GM12878 (cell line): ENCODE measurements at regions not wholly inside any gene's neighbourhood (a gene's known extent, or its start where the extent isn't known, plus 50 kb on each side); places are given as distances from the start of the nearest gene placed in this dataset.

Source experiments
- ATAC-seq: fragments of 200-7000 bp; cut with Tn5 transposase; 3 replicates; pipeline ENCODE4 v1.9.1; 2020; ENCODE audit warnings: mild to moderate bottlenecking, moderate library complexity
- BruUV-seq: library from RNA; stranded (reverse); fragments of 400-500 nt; replicated peaks from 2 replicates; lab custom pipeline; 2021; lab: Mats Ljungman, UMichigan
- CTCF ChIA-PET: fragments of 300-600 bp; sonication (Branson Sonifier 250); formaldehyde crosslinking; extraction: SDS; loops from one replicate; lab custom pipeline; 2021; ENCODE audit warnings: inconsistent platforms; lab: Yijun Ruan, JAX
- POLR2A ChIA-PET: fragments of 350-600 bp; formaldehyde crosslinking; extraction: SDS; loops from one replicate; lab custom pipeline; 2021; ENCODE audit warnings: inconsistent platforms; lab: Charles Lee
- RAD21 ChIA-PET: fragments of 300-600 bp; sonication (Branson Sonifier 250); formaldehyde crosslinking; loops from one replicate; lab custom pipeline; 2023; ENCODE audit warnings: antibody characterized with exemption; ENCODE audit not compliant: unreplicated experiment; lab: Charles Lee
- SMC1A ChIA-PET: fragments of 300-600 bp; sonication (Branson Sonifier 250); formaldehyde crosslinking; loops from one replicate; lab custom pipeline; 2023; ENCODE audit not compliant: unreplicated experiment, uncharacterized antibody; lab: Charles Lee
- DNase-seq: peaks from one replicate; pipeline ENCODE4 v3.0.0-alpha.2; 2011; ENCODE audit warnings: low read depth, low spot score
- FAIRE-seq: peaks from 3 replicates; lab custom pipeline; 2011; peaks lifted over from hg19 to GRCh38; lab: Jason Lieb, UNC
- H2AFZ ChIP-seq: 2 replicates; pipeline ENCODE4 v1.6.0; 2011; ENCODE audit warnings: low read depth, low read length, control low read depth; ENCODE audit not compliant: control insufficient read depth
- H3K27ac ChIP-seq: 2 replicates; pipeline ENCODE4 v1.5.1; 2011; ENCODE audit warnings: control low read depth; ENCODE audit not compliant: control insufficient read depth, insufficient read depth
- H3K27me3 ChIP-seq, 2 experiments: replicated peaks in 1 of 2; 2 replicates each; pipeline versions ENCODE4 v1.6.0 to v1.6.1; 2011; ENCODE audit warnings: low read length in 1 of 2; ENCODE audit not compliant: control insufficient read depth in 2 of 2, insufficient read depth in 2 of 2
- H3K36me3 ChIP-seq, 2 experiments: 2 replicates each; pipeline ENCODE4 v1.5.1; 2011; ENCODE audit warnings: low read length in 1 of 2; ENCODE audit not compliant: control insufficient read depth in 2 of 2, insufficient read depth in 2 of 2
- H3K4me1 ChIP-seq: 2 replicates; pipeline ENCODE4 v1.6.1; 2011; ENCODE audit warnings: mild to moderate bottlenecking, low read length, moderate library complexity, mixed read lengths; ENCODE audit not compliant: control insufficient read depth, insufficient read depth
- H3K4me2 ChIP-seq: 2 replicates; pipeline ENCODE4 v1.6.0; 2011; ENCODE audit warnings: control low read depth; ENCODE audit not compliant: control insufficient read depth, insufficient read depth
- H3K4me3 ChIP-seq: fragments of 200-600 bp; sonication (generic); 2 replicates; pipeline ENCODE4 v1.5.1; 2016
- H3K79me2 ChIP-seq: 2 replicates; pipeline ENCODE4 v1.6.0; 2011; ENCODE audit warnings: low read length; ENCODE audit not compliant: control insufficient read depth, insufficient read depth
- H3K9ac ChIP-seq: 2 replicates; pipeline ENCODE4 v1.8.0; 2011; ENCODE audit warnings: low read length, control low read depth, mixed read lengths; ENCODE audit not compliant: control insufficient read depth, insufficient read depth
- H3K9me3 ChIP-seq: replicated peaks from 3 replicates; pipeline ENCODE4 v1.5.1; 2011; ENCODE audit warnings: mild to moderate bottlenecking, low read length; ENCODE audit not compliant: control insufficient read depth, insufficient read depth
- H4K20me1 ChIP-seq: 2 replicates; pipeline ENCODE4 v1.6.0; 2011; ENCODE audit not compliant: control insufficient read depth, insufficient read depth
- ASH2L ChIP-seq: fragments of 300-600, 200-600 bp; sonication (generic); IDR thresholded peaks from 2 replicates; pipeline ENCODE4 v1.6.1; 2017; ENCODE audit warnings: low read depth, mild to moderate bottlenecking, borderline replicate concordance
- EGR1 ChIP-seq, 2 experiments: IDR thresholded peaks; 1 replicate in 1 of 2; 2 replicates in 1 of 2; pipeline ENCODE4 v1.6.1; 2011 to 2012; ENCODE audit warnings: low read depth in 2 of 2, low read length in 2 of 2, borderline replicate concordance in 1 of 2, mild to moderate bottlenecking in 1 of 2, moderate library complexity in 1 of 2
- LARP7 ChIP-seq: fragments of 450-650 bp; IDR thresholded peaks from 2 replicates; pipeline ENCODE4 v1.6.1; 2017; ENCODE audit warnings: mild to moderate bottlenecking
- PML ChIP-seq: IDR thresholded peaks from 2 replicates; pipeline ENCODE4 v1.6.1; 2012; ENCODE audit warnings: low read length, inconsistent platforms
- SMARCA5 ChIP-seq: fragments of 450-650 bp; IDR thresholded peaks from 2 replicates; pipeline ENCODE4 v1.6.1; 2017; ENCODE audit warnings: mild to moderate bottlenecking
- SREBF1 ChIP-seq: IDR thresholded peaks from 2 replicates; pipeline ENCODE4 v1.6.1; 2012; ENCODE audit warnings: mild to moderate bottlenecking, low read length
- SUZ12 ChIP-seq: fragments of 200-600 bp; sonication (generic); IDR thresholded peaks from one replicate; pipeline ENCODE4 v1.6.1; 2018; ENCODE audit warnings: antibody characterized with exemption, mild to moderate bottlenecking; ENCODE audit not compliant: unreplicated experiment
- WRNIP1 ChIP-seq: IDR thresholded peaks from 2 replicates; pipeline ENCODE4 v1.6.1; 2011; ENCODE audit warnings: low read depth, low read length, improper control_type of control experiment, borderline replicate concordance
- ZSCAN29 ChIP-seq: fragments of 450-650 bp; IDR thresholded peaks from 2 replicates; pipeline ENCODE4 v1.6.1; 2017; ENCODE audit warnings: mild to moderate bottlenecking, moderate library complexity
- WGBS: methylation state at CpG from one replicate; pipeline ENCODE4 v1.1.6; 2016; ENCODE audit warnings: low lambda C conversion rate; ENCODE audit not compliant: insufficient replicate concordance, insufficient coverage; ENCODE audit errors: missing lambda C conversion rate; 5-methylcytosine and 5-hydroxymethylcytosine counted together
- in situ Hi-C: fragments of 300-500 bp; cut with MboI; formaldehyde crosslinking; loops from 9 replicates; pipeline ENCODE4 v1.14.3; 2018; ENCODE audit warnings: mixed read lengths
- intact Hi-C: fragments of 100-400 bp; cut with micrococcal nuclease; formaldehyde crosslinking; loops from one replicate; pipeline ENCODE4 v1.14.2; 2022; ENCODE audit not compliant: unreplicated experiment
- TF ChIP-seq, protein P1 (sequence below): fragments of 450-650 bp; formaldehyde crosslinking; IDR thresholded peaks from 2 replicates; pipeline ENCODE4 v1.4.0; 2022; ENCODE audit warnings: mild to moderate bottlenecking, moderate library complexity
- TF ChIP-seq, protein P2 (sequence below): fragments of 450-650 bp; formaldehyde crosslinking; IDR thresholded peaks from 2 replicates; pipeline ENCODE4 v1.4.0; 2020; ENCODE audit warnings: mild to moderate bottlenecking, moderate library complexity
- TF ChIP-seq, protein P3 (sequence below): IDR thresholded peaks from 2 replicates; pipeline ENCODE4 v1.6.1; 2012; ENCODE audit warnings: low read length, inconsistent platforms

DNA sequence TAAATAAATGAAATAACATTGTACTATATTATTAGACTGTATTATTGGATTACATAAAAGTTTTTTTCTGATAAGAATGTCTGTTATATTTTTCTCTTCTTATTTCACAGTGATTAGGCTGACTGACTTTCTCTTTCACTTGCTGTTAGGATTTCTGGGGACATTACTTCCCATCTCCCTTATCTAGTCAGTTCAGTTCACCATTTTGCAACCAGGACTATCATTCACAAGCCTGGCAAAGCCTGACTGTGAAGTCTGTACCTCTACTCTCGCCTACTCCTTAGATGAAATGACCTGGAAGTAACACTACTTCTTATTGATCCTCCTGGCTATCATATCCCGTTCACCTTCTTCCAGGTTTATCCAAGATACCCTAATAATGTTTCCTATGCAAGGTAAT, 676.6 kb downstream of the USP25 start (continued):
- no peak for TF ChIP-seq ZSCAN29
- TF ChIP-seq ASH2L, result no peak
- TF ChIP-seq PML, result no peak
- TF ChIP-seq SUZ12, result no peak
- TF ChIP-seq, protein P1, sequence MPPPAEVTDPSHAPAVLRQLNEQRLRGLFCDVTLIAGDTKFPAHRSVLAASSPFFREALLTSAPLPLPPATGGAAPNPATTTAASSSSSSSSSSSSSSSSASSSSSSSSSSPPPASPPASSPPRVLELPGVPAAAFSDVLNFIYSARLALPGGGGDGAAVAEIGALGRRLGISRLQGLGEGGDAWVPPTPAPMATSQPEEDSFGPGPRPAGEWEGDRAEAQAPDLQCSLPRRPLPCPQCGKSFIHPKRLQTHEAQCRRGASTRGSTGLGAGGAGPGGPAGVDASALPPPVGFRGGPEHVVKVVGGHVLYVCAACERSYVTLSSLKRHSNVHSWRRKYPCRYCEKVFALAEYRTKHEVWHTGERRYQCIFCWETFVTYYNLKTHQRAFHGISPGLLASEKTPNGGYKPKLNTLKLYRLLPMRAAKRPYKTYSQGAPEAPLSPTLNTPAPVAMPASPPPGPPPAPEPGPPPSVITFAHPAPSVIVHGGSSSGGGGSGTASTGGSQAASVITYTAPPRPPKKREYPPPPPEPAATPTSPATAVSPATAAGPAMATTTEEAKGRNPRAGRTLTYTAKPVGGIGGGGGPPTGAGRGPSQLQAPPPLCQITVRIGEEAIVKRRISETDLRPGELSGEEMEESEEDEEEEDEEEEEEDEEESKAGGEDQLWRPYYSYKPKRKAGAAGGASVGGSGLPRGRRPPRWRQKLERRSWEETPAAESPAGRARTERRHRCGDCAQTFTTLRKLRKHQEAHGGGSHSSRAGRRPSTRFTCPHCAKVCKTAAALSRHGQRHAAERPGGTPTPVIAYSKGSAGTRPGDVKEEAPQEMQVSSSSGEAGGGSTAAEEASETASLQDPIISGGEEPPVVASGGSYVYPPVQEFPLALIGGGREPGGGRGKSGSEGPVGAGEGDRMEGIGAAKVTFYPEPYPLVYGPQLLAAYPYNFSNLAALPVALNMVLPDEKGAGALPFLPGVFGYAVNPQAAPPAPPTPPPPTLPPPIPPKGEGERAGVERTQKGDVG (CRISPR knock-in tag), result no peak
- TF ChIP-seq WRNIP1, result no peak
- no peak for TF ChIP-seq SMARCA5
- TF ChIP-seq EGR1 (IDR thresholded peaks at IDR 0.05; ENCODE audit: borderline replicate concordance in 1 of 2, low read depth in 2 of 2, low read length in 2 of 2), result no peak
- TF ChIP-seq SREBF1, result no peak

DNA sequence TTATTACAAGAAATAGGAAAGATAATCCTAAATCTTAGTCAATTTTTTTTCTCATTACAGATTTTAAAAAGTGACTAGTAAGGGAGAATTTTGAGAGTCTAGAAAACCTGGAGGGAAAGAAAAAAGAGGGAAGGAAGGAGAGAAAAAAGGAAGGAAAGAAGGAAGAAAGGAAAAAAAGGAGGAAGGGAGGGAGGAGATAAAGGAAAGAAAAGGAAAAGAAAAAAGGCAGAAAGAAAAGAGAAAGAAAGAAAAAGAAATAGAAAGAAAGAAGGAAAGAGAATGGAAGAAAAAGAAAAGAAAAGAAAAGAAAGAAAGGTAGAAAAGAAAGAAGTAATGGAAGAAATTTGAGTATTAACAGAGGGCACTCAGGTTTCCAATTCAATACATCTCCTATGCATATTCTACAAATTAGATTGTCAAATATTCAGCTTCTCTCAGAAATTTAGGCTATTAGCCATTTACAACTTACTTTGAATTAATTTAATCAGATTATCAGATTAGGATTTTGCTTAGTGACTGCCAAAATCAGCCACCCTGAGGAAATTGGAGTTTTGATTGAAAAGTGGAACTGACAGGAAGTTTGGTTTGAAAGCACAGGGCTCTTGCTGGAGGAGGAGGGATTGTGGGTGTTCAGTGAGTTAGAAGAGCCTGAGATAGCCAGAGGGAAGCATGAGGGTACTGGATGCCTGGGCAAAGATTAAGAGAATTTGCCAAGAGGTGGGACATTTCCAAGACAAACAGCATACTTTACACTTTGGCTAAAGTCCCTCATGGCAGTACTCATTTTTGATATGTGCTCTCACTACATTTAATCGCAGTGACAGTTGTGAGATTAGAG, 677.8 kb downstream of the USP25 start:
- Histone ChIP-seq H3K9me3 (no peaks in the 10 kb centered on the region), H3K4me2 (no peak overlapping the region), H3K79me2 (no peaks in the 10 kb centered on the region), H3K9ac (no peak overlapping the region), H3K4me3 (no peak overlapping the region), H3K27ac (no peak overlapping the region), H3K4me1 (no peaks in the 10 kb centered on the region), H3K36me3 (no peaks in the 10 kb centered on the region), H2AFZ (no peak overlapping the region), H4K20me1 (no peaks in the 10 kb centered on the region), H3K27me3 (no peaks in the 10 kb centered on the region)
- ATAC-seq (no peak), FAIRE-seq (no peak), DNase-seq (no peak)
- POLR2A ChIA-PET, result no interaction called here
- BruUV-seq, result no TSS peak
- 13% methylated on average over 1 of the region's 1 CpG for WGBS
- SMC1A ChIA-PET, result no interaction called here
- RAD21 ChIA-PET, result no interaction called here
- CTCF ChIA-PET, result no interaction called here
- intact Hi-C loops, result no loop called here
- in situ Hi-C loops, result no loop called here
- no peak for TF ChIP-seq LARP7
- TF ChIP-seq, protein P2, sequence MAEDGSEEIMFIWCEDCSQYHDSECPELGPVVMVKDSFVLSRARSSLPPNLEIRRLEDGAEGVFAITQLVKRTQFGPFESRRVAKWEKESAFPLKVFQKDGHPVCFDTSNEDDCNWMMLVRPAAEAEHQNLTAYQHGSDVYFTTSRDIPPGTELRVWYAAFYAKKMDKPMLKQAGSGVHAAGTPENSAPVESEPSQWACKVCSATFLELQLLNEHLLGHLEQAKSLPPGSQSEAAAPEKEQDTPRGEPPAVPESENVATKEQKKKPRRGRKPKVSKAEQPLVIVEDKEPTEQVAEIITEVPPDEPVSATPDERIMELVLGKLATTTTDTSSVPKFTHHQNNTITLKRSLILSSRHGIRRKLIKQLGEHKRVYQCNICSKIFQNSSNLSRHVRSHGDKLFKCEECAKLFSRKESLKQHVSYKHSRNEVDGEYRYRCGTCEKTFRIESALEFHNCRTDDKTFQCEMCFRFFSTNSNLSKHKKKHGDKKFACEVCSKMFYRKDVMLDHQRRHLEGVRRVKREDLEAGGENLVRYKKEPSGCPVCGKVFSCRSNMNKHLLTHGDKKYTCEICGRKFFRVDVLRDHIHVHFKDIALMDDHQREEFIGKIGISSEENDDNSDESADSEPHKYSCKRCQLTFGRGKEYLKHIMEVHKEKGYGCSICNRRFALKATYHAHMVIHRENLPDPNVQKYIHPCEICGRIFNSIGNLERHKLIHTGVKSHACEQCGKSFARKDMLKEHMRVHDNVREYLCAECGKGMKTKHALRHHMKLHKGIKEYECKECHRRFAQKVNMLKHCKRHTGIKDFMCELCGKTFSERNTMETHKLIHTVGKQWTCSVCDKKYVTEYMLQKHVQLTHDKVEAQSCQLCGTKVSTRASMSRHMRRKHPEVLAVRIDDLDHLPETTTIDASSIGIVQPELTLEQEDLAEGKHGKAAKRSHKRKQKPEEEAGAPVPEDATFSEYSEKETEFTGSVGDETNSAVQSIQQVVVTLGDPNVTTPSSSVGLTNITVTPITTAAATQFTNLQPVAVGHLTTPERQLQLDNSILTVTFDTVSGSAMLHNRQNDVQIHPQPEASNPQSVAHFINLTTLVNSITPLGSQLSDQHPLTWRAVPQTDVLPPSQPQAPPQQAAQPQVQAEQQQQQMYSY (CRISPR knock-in tag), result no peak
- TF ChIP-seq, protein P3, sequence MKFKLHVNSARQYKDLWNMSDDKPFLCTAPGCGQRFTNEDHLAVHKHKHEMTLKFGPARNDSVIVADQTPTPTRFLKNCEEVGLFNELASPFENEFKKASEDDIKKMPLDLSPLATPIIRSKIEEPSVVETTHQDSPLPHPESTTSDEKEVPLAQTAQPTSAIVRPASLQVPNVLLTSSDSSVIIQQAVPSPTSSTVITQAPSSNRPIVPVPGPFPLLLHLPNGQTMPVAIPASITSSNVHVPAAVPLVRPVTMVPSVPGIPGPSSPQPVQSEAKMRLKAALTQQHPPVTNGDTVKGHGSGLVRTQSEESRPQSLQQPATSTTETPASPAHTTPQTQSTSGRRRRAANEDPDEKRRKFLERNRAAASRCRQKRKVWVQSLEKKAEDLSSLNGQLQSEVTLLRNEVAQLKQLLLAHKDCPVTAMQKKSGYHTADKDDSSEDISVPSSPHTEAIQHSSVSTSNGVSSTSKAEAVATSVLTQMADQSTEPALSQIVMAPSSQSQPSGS, result no peak
